A673 (cell line): ENCODE measurements at regions not wholly inside any gene's neighbourhood (a gene's known extent, or its start where the extent isn't known, plus 50 kb on each side); places are given as distances from the start of the nearest gene placed in this dataset.

Experiments
- CTCF ChIP-seq: fragments of 300-800, 200-600 bp; sonication (generic); conservative IDR thresholded peaks from 2 replicates; pipeline ENCODE4 v1.5.1; 2017; ENCODE audit warnings: low read depth, mild to moderate bottlenecking, antibody characterized with exemption, low read length, moderate library complexity, mixed read lengths
- EZH2 ChIP-seq: fragments of 200-600 bp; sonication (generic); IDR thresholded peaks from 2 replicates; pipeline ENCODE4 v1.6.1; 2017; ENCODE audit warnings: borderline replicate concordance, low read depth, mild to moderate bottlenecking, mixed read lengths, antibody characterized with exemption, low read length; ENCODE audit not compliant: poor library complexity, severe bottlenecking

- TF ChIP-seq CTCF, result no peak
- TF ChIP-seq EZH2, result no peak
Observed at GRCh38 chr11:28961726-28962125, 853.5 kb downstream of the METTL15 start.
